H1 (cell line): ENCODE measurements at regions not wholly inside any gene's neighbourhood (a gene's known extent, or its start where the extent isn't known, plus 50 kb on each side); places are given as distances from the start of the nearest gene placed in this dataset.

Source experiments
- CTCF ChIA-PET: fragments of 300-600 bp; sonication (Branson Sonifier 250); formaldehyde crosslinking; loops from one replicate; lab custom pipeline; 2021; ENCODE audit not compliant: partially characterized antibody; lab: Charles Lee
- POLR2A ChIA-PET: fragments of 300-600 bp; sonication (Branson Sonifier 250); formaldehyde crosslinking; loops from one replicate; lab custom pipeline; 2021; ENCODE audit warnings: inconsistent platforms; ENCODE audit not compliant: partially characterized antibody; lab: Charles Lee
- DNase-seq, 2 experiments: peaks; one replicate each; pipeline versions ENCODE4 v3.0.0 to v3.0.0-alpha.2; 2010 to 2022; ENCODE audit warnings: low spot score in 2 of 2, low read depth in 1 of 2, mixed read lengths in 1 of 2
- FAIRE-seq: peaks from 2 replicates; lab custom pipeline; 2011; peaks lifted over from hg19 to GRCh38; lab: Jason Lieb, UNC
- H2AFZ ChIP-seq: 2 replicates; pipeline ENCODE4 v1.8.1; 2012; ENCODE audit warnings: low read length, inconsistent platforms
- H2AK5ac ChIP-seq: 2 replicates; pipeline ENCODE4 v1.6.1; 2013; ENCODE audit warnings: low read depth, low read length
- H2BK120ac ChIP-seq: replicated peaks from 2 replicates; pipeline ENCODE3; 2013; ENCODE audit warnings: low read depth, low read length, inconsistent platforms
- H2BK12ac ChIP-seq: 2 replicates; pipeline ENCODE4 v1.6.1; 2013; ENCODE audit warnings: low read depth, low read length
- H2BK15ac ChIP-seq: 2 replicates; pipeline ENCODE4 v1.6.1; 2013; ENCODE audit warnings: low read length
- H2BK20ac ChIP-seq: 2 replicates; pipeline ENCODE4 v1.6.1; 2013; ENCODE audit warnings: low read length
- H2BK5ac ChIP-seq: 2 replicates; pipeline ENCODE4 v1.6.1; 2013; ENCODE audit warnings: low read depth, low read length
- H3K14ac ChIP-seq: 2 replicates; pipeline ENCODE4 v1.6.1; 2013; ENCODE audit warnings: inconsistent platforms; ENCODE audit not compliant: insufficient read length
- H3K18ac ChIP-seq: 2 replicates; pipeline ENCODE4 v1.6.1; 2013; ENCODE audit warnings: low read length; ENCODE audit errors: extremely low read depth
- H3K23ac ChIP-seq: 2 replicates; pipeline ENCODE4 v1.6.1; 2013; ENCODE audit warnings: inconsistent platforms; ENCODE audit not compliant: insufficient read length
- H3K23me2 ChIP-seq: 2 replicates; pipeline ENCODE4 v1.6.1; 2013; ENCODE audit warnings: low read depth, low read length
- H3K27ac ChIP-seq: 2 replicates; pipeline ENCODE4 v1.6.1; 2011; ENCODE audit warnings: low read depth, low read length, inconsistent platforms
- H3K27me3 ChIP-seq, 4 experiments: replicated peaks in 1 of 4; 1 replicate in 1 of 4; 2 replicates in 3 of 4; pipeline versions ENCODE4 v1.6.1 to v1.8.1; 2011 to 2013; ENCODE audit warnings: low read length in 3 of 4, mild to moderate bottlenecking in 3 of 4, inconsistent platforms in 2 of 4, mixed read lengths in 2 of 4, moderate library complexity in 1 of 4; ENCODE audit not compliant: control insufficient read depth in 3 of 4, insufficient read depth in 3 of 4; ENCODE audit errors: extremely low read depth in 1 of 4
- H3K36me3 ChIP-seq, 4 experiments: 2 replicates each; pipeline versions ENCODE4 v1.6.1 to v1.8.1; 2011 to 2013; ENCODE audit warnings: mild to moderate bottlenecking in 4 of 4, low read length in 3 of 4, moderate library complexity in 2 of 4, control low read depth in 1 of 4, inconsistent platforms in 1 of 4; ENCODE audit not compliant: insufficient read depth in 4 of 4, control insufficient read depth in 2 of 4
- H3K4ac ChIP-seq: replicated peaks from 2 replicates; pipeline ENCODE3; 2013; ENCODE audit warnings: low read length, low read depth, mixed read lengths, inconsistent platforms; ENCODE audit not compliant: insufficient read length
- H3K4me1 ChIP-seq, 4 experiments: replicated peaks in 1 of 4; 1 replicate in 1 of 4; 2 replicates in 3 of 4; pipeline versions ENCODE4 v1.6.1 to v1.8.1; 2011 to 2013; ENCODE audit warnings: low read length in 3 of 4, inconsistent platforms in 2 of 4, mixed read lengths in 1 of 4; ENCODE audit not compliant: insufficient read depth in 4 of 4, control insufficient read depth in 3 of 4
- H3K4me2 ChIP-seq, 2 experiments: 2 replicates each; pipeline versions ENCODE4 v1.6.1 to v1.8.1; 2011 to 2013; ENCODE audit warnings: low read depth in 2 of 2, low read length in 2 of 2, control low read depth in 1 of 2, inconsistent platforms in 1 of 2, mild to moderate bottlenecking in 1 of 2; ENCODE audit not compliant: insufficient read depth in 1 of 2
- H3K4me3 ChIP-seq, 4 experiments: fragments of 200-600, 300-600 bp in 1 of 4; sonication (generic), shearing (Covaris generic), sonication (Bioruptor Twin) in 1 of 4; 2 replicates each; pipeline versions ENCODE4 v1.5.1 to v1.8.1; 2011 to 2016; ENCODE audit warnings: low read length in 4 of 4, low read depth in 3 of 4, control low read depth in 2 of 4, inconsistent platforms in 2 of 4, mild to moderate bottlenecking in 2 of 4, mixed read lengths in 1 of 4, moderate library complexity in 1 of 4; ENCODE audit not compliant: insufficient read depth in 2 of 4; ENCODE audit errors: extremely low read depth in 1 of 4
- H3K56ac ChIP-seq: replicated peaks from 2 replicates; pipeline ENCODE3; 2013; ENCODE audit warnings: low read depth, mild to moderate bottlenecking, mixed read lengths, low read length, inconsistent platforms; ENCODE audit not compliant: insufficient read length
- H3K79me1 ChIP-seq: 2 replicates; pipeline ENCODE4 v1.6.1; 2013; ENCODE audit warnings: low read depth, low read length, control low read depth
- H3K79me2 ChIP-seq, 2 experiments: 2 replicates each; pipeline versions ENCODE4 v1.6.1 to v1.8.1; 2012 to 2013; ENCODE audit warnings: low read length in 2 of 2, mild to moderate bottlenecking in 2 of 2, inconsistent platforms in 1 of 2; ENCODE audit not compliant: insufficient read depth in 2 of 2, control insufficient read depth in 1 of 2
- H3K9ac ChIP-seq, 4 experiments: replicated peaks in 1 of 4; 1 replicate in 1 of 4; 2 replicates in 3 of 4; pipeline versions ENCODE4 v1.6.1 to v1.8.1; 2011 to 2013; ENCODE audit warnings: low read depth in 3 of 4, low read length in 3 of 4, control low read depth in 2 of 4, mild to moderate bottlenecking in 2 of 4, moderate library complexity in 2 of 4, inconsistent platforms in 1 of 4; ENCODE audit errors: extremely low read depth in 1 of 4
- H3K9me3 ChIP-seq, 2 experiments: 2 replicates each; pipeline versions ENCODE4 v1.6.1 to v1.8.1; 2012 to 2013; ENCODE audit warnings: mild to moderate bottlenecking in 2 of 2, moderate library complexity in 2 of 2, control low read depth in 1 of 2, inconsistent platforms in 1 of 2, low read depth in 1 of 2, low read length in 1 of 2, mixed read lengths in 1 of 2; ENCODE audit not compliant: insufficient read depth in 2 of 2
- H4K20me1 ChIP-seq, 2 experiments: replicated peaks in 1 of 2; 2 replicates each; pipeline versions ENCODE3 to v1.8.1; 2011 to 2013; ENCODE audit warnings: inconsistent platforms in 2 of 2, low read length in 2 of 2, mild to moderate bottlenecking in 1 of 2; ENCODE audit not compliant: insufficient read depth in 2 of 2, control insufficient read depth in 1 of 2
- H4K5ac ChIP-seq: 2 replicates; pipeline ENCODE4 v1.6.1; 2013; ENCODE audit warnings: low read length, low read depth, mixed read lengths, inconsistent platforms; ENCODE audit not compliant: insufficient read length
- H4K8ac ChIP-seq: 2 replicates; pipeline ENCODE4 v1.8.0; 2013; ENCODE audit warnings: mild to moderate bottlenecking, moderate library complexity, low read length, inconsistent platforms; ENCODE audit not compliant: insufficient read depth; ENCODE audit errors: extremely low read depth
- H4K91ac ChIP-seq: replicated peaks from 2 replicates; pipeline ENCODE3; 2013; ENCODE audit warnings: low read length, mixed read lengths, inconsistent platforms; ENCODE audit not compliant: insufficient read length
- BACH1 ChIP-seq: IDR thresholded peaks from 2 replicates; pipeline ENCODE4 v1.6.1; 2012; ENCODE audit warnings: low read length, improper control_type of control experiment
- CREB1 ChIP-seq: IDR thresholded peaks from 2 replicates; pipeline ENCODE4 v1.6.1; 2012; ENCODE audit warnings: inconsistent platforms
- KDM4A ChIP-seq: IDR thresholded peaks from one replicate; pipeline ENCODE4 v1.7.1; 2012; ENCODE audit warnings: low read depth, mild to moderate bottlenecking, moderate library complexity, low read length, inconsistent platforms; ENCODE audit not compliant: severe bottlenecking
- KDM5A ChIP-seq: fragments of 200-600 bp; IDR thresholded peaks from 2 replicates; pipeline ENCODE4 v1.7.1; 2012; ENCODE audit warnings: mild to moderate bottlenecking, low read length, inconsistent platforms, mixed read lengths
- POLR2A ChIP-seq, 2 experiments: IDR thresholded peaks; 1 replicate in 1 of 2; 2 replicates in 1 of 2; pipeline ENCODE4 v1.6.1; 2011; ENCODE audit warnings: low read depth in 2 of 2, low read length in 2 of 2, mild to moderate bottlenecking in 2 of 2; ENCODE audit errors: control extremely low read depth in 1 of 2
- RFX5 ChIP-seq: IDR thresholded peaks from 2 replicates; pipeline ENCODE4 v1.6.1; 2011; ENCODE audit warnings: low read depth, low read length, improper control_type of control experiment, borderline replicate concordance
- SAP30 ChIP-seq: fragments of 300-600 bp; sonication (generic); IDR thresholded peaks from 2 replicates; pipeline ENCODE4 v1.7.1; 2012; ENCODE audit warnings: low read length, moderate library complexity, mild to moderate bottlenecking, inconsistent platforms; ENCODE audit not compliant: insufficient read depth, insufficient replicate concordance
- SP1 ChIP-seq: IDR thresholded peaks from 2 replicates; pipeline ENCODE4 v1.6.1; 2011; ENCODE audit warnings: low read depth, low read length
- TAF1 ChIP-seq: IDR thresholded peaks from 2 replicates; pipeline ENCODE4 v1.6.1; 2011; ENCODE audit warnings: mild to moderate bottlenecking, low read depth, low read length
- YY1 ChIP-seq: IDR thresholded peaks from 2 replicates; pipeline ENCODE4 v1.6.1; 2011; ENCODE audit warnings: low read depth, mild to moderate bottlenecking, low read length
- WGBS, 2 experiments: shearing (Covaris generic) in 1 of 2; methylation state at CpG; one replicate each; pipeline versions ENCODE4 v1.1.6 to v1.1.7; 2013 to 2015; ENCODE audit warnings: low lambda C conversion rate in 2 of 2, mixed read lengths in 2 of 2, inconsistent platforms in 1 of 2, low coverage in 1 of 2, missing lambda C conversion rate in 1 of 2; ENCODE audit not compliant: insufficient replicate concordance in 2 of 2, insufficient coverage in 1 of 2, insufficient read length in 1 of 2; ENCODE audit errors: extremely low coverage in 1 of 2, missing lambda C conversion rate in 1 of 2; 5-methylcytosine and 5-hydroxymethylcytosine counted together
- TF ChIP-seq, protein P1 (sequence below): IDR thresholded peaks from 2 replicates; pipeline ENCODE4 v1.6.1; 2012; ENCODE audit warnings: inconsistent platforms
- TF ChIP-seq, protein P2 (sequence below): IDR thresholded peaks from 2 replicates; pipeline ENCODE4 v1.6.1; 2012; ENCODE audit warnings: inconsistent platforms

DNA sequence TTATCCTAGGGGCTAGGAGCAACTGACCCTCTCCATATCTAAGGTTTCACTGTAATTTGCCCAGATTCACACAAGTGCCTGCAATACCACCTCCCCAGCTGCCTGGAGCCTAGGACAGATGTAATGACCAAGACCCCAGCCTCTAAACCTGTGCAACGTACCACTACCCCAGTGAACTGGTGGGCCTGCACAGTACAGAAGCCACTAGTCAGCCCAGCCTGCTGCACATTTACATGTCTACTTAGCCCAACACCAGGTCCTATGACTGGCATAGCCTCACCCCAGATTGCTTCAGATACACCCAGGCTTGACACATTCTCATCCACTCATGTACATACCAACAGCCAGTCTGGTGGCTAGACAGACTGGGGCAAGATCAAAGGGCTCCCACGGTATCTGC lies 1336.6 kb downstream of the BRINP3 start:
- H3K14ac ChIP-seq = no peak overlapping the region
- H3K23me2 ChIP-seq = no peaks in the 10 kb centered on the region
- no peak overlapping the region for H4K5ac ChIP-seq
- 84% methylated on average over 2 of the region's 2 CpGs; no CpG with 5 or more reads in 1 of the 2 experiments for WGBS, 2 experiments
- H2BK120ac ChIP-seq = no peak overlapping the region
- no peak overlapping the region for H3K18ac ChIP-seq
- H4K91ac ChIP-seq = no peak overlapping the region
- no peak overlapping the region for H3K4me3 ChIP-seq
- H3K9ac ChIP-seq = no peak overlapping the region
- H3K36me3 ChIP-seq = no peaks in the 10 kb centered on the region
- no peaks in the 10 kb centered on the region for H3K27me3 ChIP-seq
- H3K4me1 ChIP-seq = no peaks in the 10 kb centered on the region
- peaks cover 0 to 15% of the 10 kb centered on the region in 2 experiments; a peak in 3 of 4 replicates for H3K9me3 ChIP-seq
- no peak overlapping the region for H3K27ac ChIP-seq
- no peak overlapping the region for H2AFZ ChIP-seq
- DNase-seq = no peak
- H3K4ac ChIP-seq = no peak overlapping the region
- H2BK20ac ChIP-seq = no peak overlapping the region
- H3K79me1 ChIP-seq = no peaks in the 10 kb centered on the region
- H4K20me1 ChIP-seq = no peaks in the 10 kb centered on the region
- FAIRE-seq = no peak
- no peak overlapping the region for H2AK5ac ChIP-seq
- H3K56ac ChIP-seq = no peak overlapping the region
- POLR2A ChIA-PET = no interaction called here
- H2BK12ac ChIP-seq = no peak overlapping the region
- no peak overlapping the region for H2BK15ac ChIP-seq
- H3K4me2 ChIP-seq = no peak overlapping the region
- H4K8ac ChIP-seq = no peak overlapping the region
- H3K79me2 ChIP-seq = no peaks in the 10 kb centered on the region
- CTCF ChIA-PET = no interaction called here
- H3K23ac ChIP-seq = no peak overlapping the region
- no peak overlapping the region for H2BK5ac ChIP-seq
- TF ChIP-seq BACH1 (no peak), POLR2A (IDR thresholded peaks at IDR 0.05; ENCODE audit: control extremely low read depth in 1 of 2, low read depth in 2 of 2, low read length in 2 of 2) (no peak), KDM4A (no peak), YY1 (no peak), CREB1 (no peak), KDM5A (no peak), SP1 (no peak), TAF1 (no peak), SAP30 (no peak), RFX5 (no peak)
- TF ChIP-seq, protein P1, sequence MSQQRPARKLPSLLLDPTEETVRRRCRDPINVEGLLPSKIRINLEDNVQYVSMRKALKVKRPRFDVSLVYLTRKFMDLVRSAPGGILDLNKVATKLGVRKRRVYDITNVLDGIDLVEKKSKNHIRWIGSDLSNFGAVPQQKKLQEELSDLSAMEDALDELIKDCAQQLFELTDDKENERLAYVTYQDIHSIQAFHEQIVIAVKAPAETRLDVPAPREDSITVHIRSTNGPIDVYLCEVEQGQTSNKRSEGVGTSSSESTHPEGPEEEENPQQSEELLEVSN = no peak
- TF ChIP-seq, protein P2, sequence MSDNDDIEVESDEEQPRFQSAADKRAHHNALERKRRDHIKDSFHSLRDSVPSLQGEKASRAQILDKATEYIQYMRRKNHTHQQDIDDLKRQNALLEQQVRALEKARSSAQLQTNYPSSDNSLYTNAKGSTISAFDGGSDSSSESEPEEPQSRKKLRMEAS = no peak
